G401.6 (cell line): ENCODE measurements at regions not wholly inside any gene's neighbourhood (a gene's known extent, or its start where the extent isn't known, plus 50 kb on each side); places are given as distances from the start of the nearest gene placed in this dataset.
"Not testable (repeated sequence)": the region's sequence is repeated elsewhere in the genome, so short reads cannot be mapped to it uniquely, and the experiment has no call there.

ENCODE experiments used
- FAIRE-seq: peaks from 2 replicates; lab custom pipeline; 2012; peaks lifted over from hg19 to GRCh38; lab: Jason Lieb, UNC

- FAIRE-seq = no peak
Observed at GRCh38 chr16:8109510-8110369, 480.6 kb downstream of the TMEM114 start.

GRCh38 chr16:8108991-8109509, 481.3 kb downstream of the TMEM114 start:
- FAIRE-seq = no peak

- no peak for FAIRE-seq
Observed at GRCh38 chr16:8107296-8107695, 483.0 kb downstream of the TMEM114 start.

GRCh38 chr16:8103649-8104289, 486.5 kb downstream of the TMEM114 start:
- FAIRE-seq = no peak

GRCh38 chr16:8099586-8099985, 490.7 kb downstream of the TMEM114 start:
- FAIRE-seq = no peak

GRCh38 chr16:8098947-8099512, 491.3 kb downstream of the TMEM114 start:
- no peak for FAIRE-seq

- FAIRE-seq = no peak
Observed at GRCh38 chr16:8096211-8096610, 494.1 kb downstream of the TMEM114 start.

- no peak for FAIRE-seq
Observed at GRCh38 chr16:8094696-8095095, 495.6 kb downstream of the TMEM114 start.

GRCh38 chr16:8088820-8089338, 501.4 kb downstream of the TMEM114 start:
- FAIRE-seq = no peak

- no peak for FAIRE-seq
Observed at GRCh38 chr16:8087597-8088289, 502.6 kb downstream of the TMEM114 start.

- no peak for FAIRE-seq
Observed at GRCh38 chr16:8087146-8087545, 503.2 kb downstream of the TMEM114 start.

GRCh38 chr16:8084882-8085281, 505.4 kb downstream of the TMEM114 start:
- FAIRE-seq = no peak

GRCh38 chr16:8084302-8084701, 506.0 kb downstream of the TMEM114 start:
- no peak for FAIRE-seq

- FAIRE-seq = no peak
Observed at GRCh38 chr16:8083560-8083959, 506.8 kb downstream of the TMEM114 start.

GRCh38 chr16:8080817-8081216, 509.5 kb downstream of the TMEM114 start:
- FAIRE-seq = no peak

GRCh38 chr16:8075271-8075670, 515.0 kb downstream of the TMEM114 start:
- FAIRE-seq = no peak

- FAIRE-seq = no peak
Observed at GRCh38 chr16:8070506-8070905, 519.8 kb downstream of the TMEM114 start.

GRCh38 chr16:8068225-8068624, 522.1 kb downstream of the TMEM114 start:
- not testable (repeated sequence) for FAIRE-seq

- FAIRE-seq = no peak
Observed at GRCh38 chr16:8063159-8063558, 527.2 kb downstream of the TMEM114 start.

- no peak for FAIRE-seq
Observed at GRCh38 chr16:8062677-8063076, 527.6 kb downstream of the TMEM114 start.

GRCh38 chr16:8055761-8056160, 534.5 kb downstream of the TMEM114 start:
- no peak for FAIRE-seq

GRCh38 chr16:8053437-8053836, 536.9 kb downstream of the TMEM114 start:
- no peak for FAIRE-seq
